Stimulated activated naive CD4-positive, alpha-beta T cell treated with Interleukin-2 at 50 U/mL for 16 hours (primary cell): ENCODE measurements at regions not wholly inside any gene's neighbourhood (a gene's known extent, or its start where the extent isn't known, plus 50 kb on each side); places are given as distances from the start of the nearest gene placed in this dataset.
"Not testable (repeated sequence)": the region's sequence is repeated elsewhere in the genome, so short reads cannot be mapped to it uniquely, and the experiment has no call there.

Experiments
- DNase-seq: peaks from one replicate; lab custom pipeline; 2025; lab: John Stamatoyannopoulos, UW

DNA sequence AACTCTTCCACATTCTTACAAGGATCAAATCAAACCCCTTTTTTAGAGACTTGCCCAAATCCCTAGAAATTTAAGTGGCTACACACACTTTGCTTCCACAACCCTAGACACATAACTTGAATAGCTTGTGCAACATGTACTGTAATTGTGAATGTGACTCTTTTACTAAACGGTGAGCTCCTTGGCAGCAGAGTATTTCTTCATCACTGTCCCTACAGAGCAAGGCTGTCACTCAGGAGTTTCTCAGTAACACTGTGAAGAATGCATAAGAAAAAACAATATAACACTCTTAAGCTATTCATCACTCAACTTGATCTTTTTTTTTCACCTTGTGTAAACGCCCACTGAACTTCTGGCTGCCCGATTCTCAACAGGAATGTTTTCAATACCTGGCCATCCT, 53.8 kb upstream of the ADAMTS18 start:
- no peak for DNase-seq

DNA sequence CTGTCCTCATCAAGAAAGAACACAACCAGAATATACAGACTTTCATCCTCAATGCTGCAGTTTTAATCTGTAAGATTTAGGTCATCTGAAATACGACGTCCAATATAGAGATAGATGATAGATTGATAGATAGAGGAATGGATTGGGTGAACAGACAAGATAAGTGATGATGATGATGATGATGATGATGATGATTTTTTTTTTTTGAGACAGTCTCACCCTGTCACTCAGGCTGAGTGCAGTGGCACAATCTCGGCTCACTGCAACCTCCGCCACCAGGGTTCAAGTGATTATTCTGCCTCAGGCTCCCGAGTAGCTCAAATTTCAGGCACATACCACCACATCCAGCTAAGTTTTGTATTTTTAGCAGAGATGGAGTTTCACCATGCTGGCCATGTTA, 56.3 kb upstream of the ADAMTS18 start:
- DNase-seq, result no peak

DNA sequence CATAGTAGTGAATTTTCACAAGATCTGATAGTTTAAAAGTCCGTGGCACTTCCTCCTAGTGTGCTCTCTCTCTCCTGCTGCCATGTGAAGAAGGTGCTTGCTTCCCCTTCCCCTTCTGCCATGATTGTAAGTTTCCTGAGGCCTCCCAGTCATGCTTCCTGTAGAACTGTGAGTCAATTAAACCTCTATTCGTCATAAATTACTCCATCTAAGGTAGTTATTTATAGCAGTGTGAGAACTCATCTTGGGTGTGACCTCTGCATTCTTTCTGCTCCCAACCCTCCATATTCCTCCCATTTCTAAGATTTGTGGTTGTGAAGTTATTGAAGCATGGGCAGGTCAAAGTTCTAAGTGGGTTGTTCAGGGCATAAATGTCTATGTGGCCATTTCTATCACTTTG, 62.1 kb upstream of the ADAMTS18 start:
- DNase-seq, result no peak

DNA sequence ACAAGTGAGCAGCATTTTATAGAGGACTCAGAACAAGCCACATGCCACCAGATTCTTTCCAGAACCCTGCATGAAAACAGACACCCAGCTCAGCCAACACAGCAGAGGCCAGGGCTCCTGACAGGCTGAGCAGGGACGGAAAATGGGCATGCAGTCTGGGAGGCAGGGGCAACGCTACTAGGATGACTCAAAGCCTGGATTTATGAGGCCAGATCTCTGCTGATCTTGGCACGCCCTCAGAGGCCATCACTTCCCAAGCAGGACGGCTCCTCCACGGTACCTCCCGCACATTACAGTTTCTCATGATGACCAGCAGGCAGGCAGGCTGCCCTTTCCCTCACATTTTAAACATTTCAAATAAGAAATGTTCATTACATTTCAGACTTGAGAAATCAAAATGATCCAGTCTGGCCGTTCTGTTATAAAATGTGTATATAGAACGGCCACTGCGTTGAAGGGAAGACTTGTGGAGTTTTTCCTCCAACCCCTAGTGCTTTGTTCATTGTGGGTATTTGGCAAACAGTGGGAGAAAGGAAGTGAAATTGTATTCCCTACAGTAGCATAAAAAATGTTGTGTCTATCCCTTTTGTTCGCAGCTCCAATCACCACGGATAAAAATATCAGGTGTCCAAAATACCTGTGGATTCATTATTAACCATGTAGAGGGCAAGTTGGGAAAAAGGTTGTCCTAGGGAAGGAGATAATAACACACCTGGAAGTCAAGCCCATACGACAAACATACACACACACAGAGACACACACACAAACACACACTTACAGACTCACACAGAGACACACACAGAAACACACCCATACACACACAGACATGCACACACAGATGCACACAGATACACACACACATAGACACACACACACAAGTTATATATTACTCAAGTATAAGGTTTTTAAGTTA, 64.8 kb upstream of the ADAMTS18 start:
- DNase-seq, result no peak

DNA sequence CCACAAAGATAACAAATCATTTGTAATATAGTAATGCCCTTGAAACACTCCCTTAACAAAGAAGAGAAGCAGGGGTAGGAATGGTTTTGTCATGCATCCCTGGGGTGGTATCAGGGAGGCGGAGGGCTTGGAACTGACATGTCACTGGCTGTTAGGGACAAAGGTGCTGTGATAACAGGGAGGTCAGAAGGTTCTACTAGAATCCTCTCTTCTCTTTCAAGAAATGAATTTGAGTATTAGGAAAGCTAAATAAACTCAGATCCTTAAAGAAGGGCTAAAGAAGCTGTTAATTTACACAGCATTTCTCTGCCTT, 65.4 kb upstream of the ADAMTS18 start:
- no peak for DNase-seq

DNA sequence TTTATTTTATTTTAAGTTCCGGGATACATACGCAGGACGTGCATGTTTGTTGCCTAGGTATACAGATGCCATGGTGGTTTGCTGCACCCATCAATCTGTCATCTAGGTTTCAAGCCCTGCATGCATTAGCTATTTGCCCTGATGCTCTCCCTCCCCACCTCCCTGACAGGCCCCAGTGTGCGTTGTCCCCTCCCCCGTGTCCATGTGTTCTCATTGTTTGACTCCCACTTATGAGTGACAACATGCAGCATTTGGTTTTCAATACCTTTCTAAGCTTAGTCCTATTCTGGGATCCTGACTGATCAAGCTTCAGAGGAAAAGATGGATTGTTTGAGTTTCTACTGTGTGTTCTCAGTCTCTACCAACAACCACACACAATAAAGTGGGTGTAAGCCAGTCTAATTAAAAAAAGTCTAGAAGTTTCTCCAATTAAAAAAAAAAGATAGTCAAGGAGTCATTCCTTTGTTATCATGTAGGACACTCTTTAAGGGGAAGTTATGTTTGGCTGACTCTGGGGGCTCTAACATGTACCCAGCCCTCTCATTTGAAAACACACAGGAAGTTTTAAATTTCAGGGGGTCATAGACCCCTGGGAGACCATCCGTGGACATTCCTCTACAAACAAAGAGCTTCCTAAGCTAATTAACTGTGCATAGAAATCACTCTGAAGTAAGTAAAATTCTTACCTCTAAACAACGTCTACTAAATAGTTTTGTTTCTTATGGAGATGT, 66.3 kb upstream of the ADAMTS18 start:
- DNase-seq, result no peak

DNA sequence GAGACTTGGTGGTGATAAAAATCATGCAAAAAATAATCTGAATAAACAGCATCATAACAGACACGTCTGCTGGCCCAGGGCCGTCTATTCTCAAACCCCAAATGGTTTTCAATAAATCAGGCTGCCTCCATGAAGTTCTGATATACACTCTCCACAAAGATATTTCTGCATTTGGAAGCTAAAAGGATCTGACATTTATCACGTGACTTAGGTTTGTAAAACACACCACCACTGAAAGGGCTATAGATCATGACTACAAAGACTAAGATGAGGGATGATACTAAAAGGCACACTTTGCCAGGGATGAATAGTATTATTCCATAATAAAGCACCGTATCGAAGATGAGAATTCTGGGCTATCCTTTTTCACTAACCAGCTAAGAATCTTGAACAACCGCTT, 67.6 kb upstream of the ADAMTS18 start:
- DNase-seq, result no peak

DNA sequence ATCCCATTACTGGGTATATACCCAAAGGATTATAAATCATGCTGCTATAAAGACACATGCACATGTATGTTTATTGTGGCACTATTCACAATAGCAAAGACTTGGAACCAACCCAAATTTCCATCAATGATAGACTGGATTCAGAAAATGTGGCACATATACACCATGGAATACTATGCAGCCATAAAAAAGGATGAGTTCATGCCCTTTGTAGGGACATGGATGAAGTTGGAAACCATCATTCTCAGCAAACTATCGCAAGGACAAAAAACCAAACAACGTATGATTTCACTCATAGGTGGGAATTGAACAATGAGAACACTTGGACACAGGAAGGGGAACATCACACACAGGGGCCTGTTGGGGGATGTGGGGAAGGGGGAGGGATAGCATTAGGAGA, 71.7 kb upstream of the ADAMTS18 start:
- DNase-seq, result not testable (repeated sequence)

DNA sequence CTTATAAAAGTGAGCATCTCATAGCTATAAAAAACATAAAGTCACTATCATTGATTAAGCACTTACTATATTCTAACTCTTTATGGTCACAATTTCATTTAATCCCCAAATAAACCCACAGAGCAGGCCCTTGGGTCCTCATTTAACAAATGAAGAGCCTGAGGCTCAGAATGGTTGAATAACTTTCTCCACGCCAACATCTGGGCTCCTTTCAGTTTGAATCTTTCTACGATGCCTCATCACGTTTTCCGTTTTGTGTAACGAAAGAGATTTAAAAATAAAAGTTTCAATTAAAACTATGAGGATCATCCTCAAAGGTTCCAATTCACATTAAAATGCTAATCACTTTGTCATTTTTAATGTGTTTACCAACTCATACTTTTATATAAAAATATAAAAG, 74.2 kb upstream of the ADAMTS18 start:
- DNase-seq, result no peak

DNA sequence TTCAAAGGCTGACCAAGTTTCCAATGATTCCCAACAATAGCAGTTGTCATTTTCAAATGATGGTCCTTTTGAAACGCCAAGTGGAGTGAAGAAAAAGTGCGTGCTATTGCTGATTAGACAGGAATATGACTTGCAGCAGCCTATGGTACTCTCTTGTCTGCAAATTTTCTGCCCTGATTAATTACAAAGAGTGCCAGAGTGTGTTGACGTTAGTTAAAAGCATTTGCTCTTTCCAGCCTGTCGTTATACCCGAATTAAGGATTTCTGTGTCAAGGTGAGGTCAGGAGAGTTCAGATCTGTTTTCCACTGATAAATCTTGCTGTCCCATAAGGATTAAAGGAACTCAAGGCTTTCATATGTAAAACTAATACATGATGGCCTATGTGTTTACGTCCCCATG, 75.0 kb upstream of the ADAMTS18 start:
- DNase-seq, result no peak

DNA sequence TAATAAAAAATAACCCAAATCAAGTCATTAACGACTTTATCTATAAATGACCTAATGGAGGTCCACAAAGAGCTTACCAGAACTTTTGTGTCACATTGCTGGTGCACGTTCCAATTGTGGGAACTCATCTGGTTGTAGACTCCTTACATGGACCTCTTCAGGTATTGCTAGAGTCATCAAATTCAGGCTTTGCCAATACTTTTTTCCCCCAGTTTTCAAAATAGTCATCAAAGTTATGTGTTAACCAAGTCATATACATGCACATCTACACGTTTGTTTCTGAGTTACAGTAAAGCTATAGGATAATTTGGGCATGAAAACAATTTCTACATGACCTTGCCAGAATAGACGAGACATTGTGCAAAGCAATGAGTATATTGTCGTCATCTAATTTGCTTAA, 76.2 kb upstream of the ADAMTS18 start:
- no peak for DNase-seq

DNA sequence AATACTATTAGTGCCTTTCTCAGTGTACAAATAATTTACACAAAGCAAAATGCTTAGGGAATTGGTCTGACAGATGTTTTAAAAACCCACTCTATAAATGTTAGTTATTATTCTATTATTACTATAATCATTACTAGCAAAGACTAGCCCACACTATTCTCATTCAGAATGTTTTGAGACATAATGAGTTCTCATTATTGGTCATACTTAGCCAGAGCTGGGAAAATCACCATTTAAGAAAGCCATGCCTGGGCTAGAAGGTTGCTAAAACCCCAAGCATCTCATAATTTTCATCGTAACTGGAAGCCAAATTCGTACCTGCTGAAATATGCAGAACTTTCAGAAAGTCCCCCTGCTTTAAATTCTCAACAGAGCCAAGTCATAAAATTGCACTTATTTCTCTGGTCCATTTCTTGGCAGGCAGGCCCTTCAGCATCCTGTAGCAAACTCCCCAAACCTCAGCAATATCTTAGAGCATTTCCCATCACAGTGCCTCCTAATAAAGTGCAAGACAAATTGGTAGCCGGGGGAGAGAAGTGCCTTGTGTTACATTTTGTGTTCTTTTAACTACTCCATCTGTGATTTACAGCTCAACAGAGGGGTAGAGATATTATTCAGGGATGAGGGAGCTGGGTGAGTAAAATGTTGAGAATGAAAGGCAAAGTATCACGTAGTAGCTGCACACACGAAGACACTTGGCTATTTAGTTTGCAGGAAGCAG, 79.8 kb upstream of the ADAMTS18 start:
- no peak for DNase-seq

DNA sequence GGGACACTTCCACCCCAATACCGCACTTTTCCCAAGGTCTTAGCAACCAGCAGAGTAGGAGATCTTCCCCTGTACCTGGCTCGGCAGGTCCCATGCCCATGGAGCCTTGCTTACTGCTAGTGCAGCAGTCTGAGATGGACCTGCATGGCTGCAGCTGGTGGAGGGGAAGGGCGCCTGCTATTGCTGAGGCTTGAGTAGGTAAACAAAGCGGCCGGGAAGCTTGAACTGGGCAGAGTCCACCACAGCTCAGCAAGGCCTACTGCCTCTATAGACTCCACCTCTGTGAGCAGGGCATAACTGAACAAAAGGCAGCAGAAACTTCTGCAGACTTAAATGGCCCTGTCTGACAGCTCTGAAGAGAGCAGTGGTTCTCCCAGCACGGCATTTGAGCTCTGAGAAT, 90.4 kb upstream of the ADAMTS18 start:
- DNase-seq, result not testable (repeated sequence)

DNA sequence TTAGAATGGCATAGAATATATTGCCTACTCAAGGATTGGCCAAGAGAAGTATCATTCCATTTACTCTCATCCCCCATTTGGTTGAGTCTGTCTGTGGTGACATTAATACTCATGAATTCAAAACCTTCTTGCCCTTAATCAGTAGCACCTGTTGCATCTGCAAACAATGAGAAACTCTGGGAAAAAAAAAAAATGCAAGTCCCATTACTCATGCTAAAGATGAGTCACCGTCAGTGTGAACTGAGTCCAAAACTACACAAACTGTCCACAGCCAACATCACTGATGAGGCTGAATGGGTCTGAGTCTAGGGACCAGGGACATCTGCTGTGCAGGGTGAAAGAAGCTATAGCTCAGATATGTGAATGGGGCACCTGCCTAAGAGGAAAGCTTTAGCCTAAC, 96.9 kb upstream of the ADAMTS18 start:
- DNase-seq, result no peak

DNA sequence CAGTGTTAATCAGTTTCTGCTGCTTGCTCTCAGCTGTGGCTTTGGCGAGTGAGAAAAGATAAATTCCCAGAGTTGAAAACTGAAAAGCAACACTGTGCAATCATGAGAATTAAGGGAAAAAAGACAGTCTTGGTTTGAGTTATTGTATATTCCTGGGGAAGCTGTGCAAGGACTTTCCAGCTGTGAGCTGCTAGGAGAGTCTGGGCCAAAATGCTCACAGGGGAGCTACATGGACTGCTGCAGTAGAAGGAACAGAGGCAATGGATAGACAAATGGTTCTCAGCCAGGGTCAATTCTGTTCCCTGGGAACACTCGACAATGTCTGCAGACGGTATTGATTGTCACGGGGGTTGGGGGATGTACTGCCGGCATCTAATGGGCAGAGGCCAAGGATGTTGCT, 102.0 kb upstream of the ADAMTS18 start:
- no peak for DNase-seq

DNA sequence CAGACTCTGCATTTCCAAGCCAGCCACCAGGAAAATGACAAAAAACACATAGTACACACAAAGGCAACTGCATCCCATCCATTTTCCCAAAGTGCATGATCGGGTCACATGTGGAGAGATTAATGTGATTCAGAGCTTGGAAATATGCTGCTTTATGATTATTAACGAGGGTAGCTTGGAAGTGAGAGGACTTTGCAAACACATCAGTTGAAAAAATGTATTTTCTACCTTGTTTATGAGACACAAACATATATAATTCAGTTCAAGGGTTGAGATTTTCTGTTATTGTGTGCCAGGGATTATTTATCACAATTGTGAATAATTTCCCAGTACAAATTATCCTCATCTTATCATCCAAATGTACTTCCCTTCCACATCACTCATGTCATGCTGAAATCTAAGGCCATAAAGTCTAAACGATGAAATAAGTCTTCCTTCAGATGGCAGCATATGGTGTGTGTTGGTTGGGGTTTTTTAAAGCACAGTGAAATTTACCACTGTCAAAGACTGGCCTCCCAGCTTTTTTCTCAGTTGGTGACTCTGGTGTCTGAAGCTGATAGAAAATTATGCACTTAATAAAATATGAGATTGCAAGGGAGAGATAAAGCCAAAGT, 104.7 kb upstream of the ADAMTS18 start:
- DNase-seq, result no peak

DNA sequence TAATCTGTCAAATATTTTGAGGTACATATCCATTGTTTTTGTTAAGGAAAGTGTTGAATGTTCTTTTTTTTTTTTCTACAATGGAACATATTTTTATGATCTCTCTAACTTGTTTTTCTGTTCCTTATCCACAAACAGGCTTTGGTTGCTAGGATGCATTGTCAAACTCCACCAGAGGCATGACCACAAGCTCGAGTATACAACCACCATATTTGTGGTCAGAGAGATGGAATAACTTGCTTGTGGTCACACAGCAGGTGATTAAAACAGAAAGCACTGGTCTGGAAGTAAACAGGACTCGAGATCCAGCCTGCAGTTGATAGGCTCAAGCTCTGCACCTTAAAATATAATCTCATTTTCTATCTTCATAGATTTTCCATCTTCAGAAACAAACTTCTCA, 105.8 kb upstream of the ADAMTS18 start:
- no peak for DNase-seq

DNA sequence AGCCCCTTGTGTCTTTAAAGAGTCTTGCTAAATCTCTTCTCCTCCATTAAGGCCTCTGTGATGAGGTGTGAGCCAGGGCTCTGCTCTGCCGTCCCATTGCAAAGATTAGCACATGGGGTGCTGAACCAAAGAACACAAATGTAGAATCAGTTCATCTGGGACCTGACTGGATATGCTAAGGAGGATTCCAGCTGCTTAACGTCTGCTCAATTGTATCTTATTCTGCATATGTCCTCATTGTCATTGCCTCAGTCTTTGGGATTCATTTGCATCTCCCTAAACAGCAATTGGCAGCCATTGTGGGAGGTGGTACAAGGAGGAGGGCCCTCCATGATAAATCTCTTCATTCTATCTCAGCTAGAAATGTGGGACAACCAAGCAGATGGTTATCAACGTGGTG, 106.3 kb upstream of the ADAMTS18 start:
- DNase-seq, result no peak

DNA sequence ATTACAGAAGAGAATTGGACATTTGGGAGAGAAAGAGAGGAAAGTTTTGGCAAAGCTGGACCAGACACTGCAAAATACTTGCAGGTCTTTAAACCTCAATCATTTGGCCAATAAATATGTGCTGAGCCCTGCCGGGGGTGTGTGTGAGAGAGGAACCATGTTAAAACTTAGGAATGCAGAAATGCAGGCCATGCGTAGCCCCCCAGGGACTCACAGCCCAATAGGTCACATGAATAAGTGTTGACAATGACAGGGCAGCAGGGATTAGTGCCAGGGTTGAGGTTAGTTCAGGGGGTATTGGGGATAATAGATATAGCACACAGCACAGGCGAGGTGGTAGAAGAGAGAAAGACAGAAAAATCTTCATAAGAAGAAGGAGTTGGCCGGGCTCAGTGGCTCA, 113.3 kb upstream of the ADAMTS18 start:
- no peak for DNase-seq

DNA sequence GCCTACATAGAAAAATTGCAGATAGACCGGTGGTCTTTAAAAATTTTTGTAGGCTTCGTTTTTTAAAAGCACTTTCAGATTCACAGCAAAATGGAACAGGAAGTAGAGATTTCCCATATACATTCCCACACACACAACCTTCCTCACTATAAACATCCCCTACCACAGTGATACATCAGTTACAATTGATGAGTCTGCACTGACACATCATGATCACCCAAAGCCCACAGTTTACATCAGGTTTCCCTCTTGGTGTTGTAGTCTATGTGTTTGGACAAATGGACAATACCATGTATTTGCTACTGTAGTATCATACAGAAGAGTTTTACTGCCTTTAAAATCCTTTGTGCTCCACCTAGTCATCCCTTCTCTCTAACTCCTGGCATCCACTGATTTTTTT, 113.9 kb upstream of the ADAMTS18 start:
- DNase-seq, result no peak

DNA sequence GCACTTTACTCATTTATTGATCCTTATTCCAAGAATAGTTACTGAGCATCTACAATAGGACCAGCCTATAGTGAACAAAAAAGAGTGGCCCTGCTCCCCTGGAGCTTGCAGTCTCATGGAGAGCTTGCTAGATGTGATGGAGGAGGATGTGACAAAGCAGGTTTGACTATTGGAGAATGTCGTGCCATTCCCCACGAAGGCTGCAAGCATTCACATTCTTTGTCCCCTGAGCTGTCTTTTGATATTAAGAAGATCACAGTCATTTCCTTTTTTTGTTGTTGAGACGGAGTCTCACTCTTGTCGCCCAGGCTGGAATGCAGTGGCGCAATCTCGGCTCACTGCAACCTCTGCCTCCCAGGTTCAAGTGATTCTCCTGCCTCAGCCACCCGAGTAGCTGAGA, 115.0 kb upstream of the ADAMTS18 start:
- no peak for DNase-seq

DNA sequence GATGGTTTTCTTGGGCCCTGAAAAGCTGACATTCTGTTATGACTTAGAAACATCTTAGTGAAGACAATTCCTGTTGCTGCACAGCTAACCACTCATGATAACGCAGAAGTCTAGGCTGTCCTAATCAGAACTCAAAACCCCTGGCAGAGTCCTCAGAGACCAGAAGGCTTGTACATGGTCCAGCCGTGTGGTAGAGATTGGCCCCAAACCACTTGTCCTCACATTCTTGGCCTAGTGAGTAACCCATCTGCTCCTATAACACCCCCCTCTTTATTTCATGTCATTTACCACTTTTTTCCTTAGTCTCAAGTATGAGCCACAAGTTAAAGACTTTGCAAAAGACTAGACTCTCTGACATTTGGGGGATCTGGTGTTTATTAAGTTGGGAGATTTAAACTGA, 116.5 kb upstream of the ADAMTS18 start:
- DNase-seq, result no peak

DNA sequence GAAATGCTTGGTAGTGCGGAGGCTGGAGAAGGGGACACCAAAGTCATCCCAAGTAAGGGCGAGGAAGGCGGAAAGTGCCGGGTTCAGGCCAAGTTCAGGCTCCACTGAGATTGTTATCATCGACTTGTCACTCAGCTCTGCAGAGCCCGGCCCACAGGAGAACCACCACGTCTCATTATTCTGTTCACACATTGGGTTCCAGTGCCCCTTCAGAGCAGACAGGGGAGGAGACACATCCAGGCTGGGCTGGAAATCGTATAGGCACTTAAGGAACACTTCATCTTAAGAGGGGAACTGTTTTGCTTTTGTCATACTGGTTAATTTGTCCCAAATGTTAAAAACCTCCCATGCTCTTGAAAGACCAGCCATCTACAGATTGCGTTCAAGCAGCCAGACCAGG, 118.3 kb upstream of the ADAMTS18 start:
- DNase-seq, result no peak
